ENCODE measurements at regions not wholly inside any gene's neighbourhood (a gene's known extent, or its start where the extent isn't known, plus 50 kb on each side); places are given as distances from the start of the nearest gene placed in this dataset.

GRCh38 chr4:187289371-187289770 is 565.7 kb upstream of the FAT1 start:
- no peak for TF ChIP-seq CTCF (IDR thresholded peaks at IDR 0.05; ENCODE audit: extremely low read depth, insufficient read depth, missing control alignments)
- no peak for DNase-seq (ENCODE audit: low spot score)
- in situ Hi-C loops (cut with MboI; ENCODE audit: low pct_unique_long_range_greater_than_20kb, low sequenced_read_pairs, unreplicated experiment), result no loop called here

GRCh38 chr4:187294861-187295260 is 571.2 kb upstream of the FAT1 start:
- TF ChIP-seq CTCF (IDR thresholded peaks at IDR 0.05; ENCODE audit: extremely low read depth, insufficient read depth, missing control alignments), result no peak
- no peak for DNase-seq (ENCODE audit: low spot score)
- in situ Hi-C loops (cut with MboI; ENCODE audit: low pct_unique_long_range_greater_than_20kb, low sequenced_read_pairs, unreplicated experiment), result no loop called here

- in situ Hi-C loops (cut with MboI; ENCODE audit: low pct_unique_long_range_greater_than_20kb, low sequenced_read_pairs, unreplicated experiment), result no loop called here
- no peak for DNase-seq (ENCODE audit: low spot score)
- TF ChIP-seq CTCF (IDR thresholded peaks at IDR 0.05; ENCODE audit: extremely low read depth, insufficient read depth, missing control alignments), result no peak
Measured at GRCh38 chr4:187301923-187302322, 578.3 kb upstream of the FAT1 start.

- in situ Hi-C loops (cut with MboI; ENCODE audit: low pct_unique_long_range_greater_than_20kb, low sequenced_read_pairs, unreplicated experiment), result no loop called here
- no peak for DNase-seq (ENCODE audit: low spot score)
- TF ChIP-seq CTCF (IDR thresholded peaks at IDR 0.05; ENCODE audit: extremely low read depth, insufficient read depth, missing control alignments), result no peak
Measured at GRCh38 chr4:187302457-187303150, 578.9 kb upstream of the FAT1 start.

- in situ Hi-C loops (cut with MboI; ENCODE audit: low pct_unique_long_range_greater_than_20kb, low sequenced_read_pairs, unreplicated experiment), result no loop called here
Measured at GRCh38 chr4:187304133-187304532, 580.5 kb upstream of the FAT1 start.

GRCh38 chr4:187307131-187307530 is 583.5 kb upstream of the FAT1 start:
- TF ChIP-seq CTCF (IDR thresholded peaks at IDR 0.05; ENCODE audit: extremely low read depth, insufficient read depth, missing control alignments), result no peak
- in situ Hi-C loops (cut with MboI; ENCODE audit: low pct_unique_long_range_greater_than_20kb, low sequenced_read_pairs, unreplicated experiment), result no loop called here

More at GRCh38 chr4:187304133-187304532, 580.5 kb upstream of the FAT1 start:
- no peak for DNase-seq (ENCODE audit: low spot score)
- no peak for TF ChIP-seq CTCF (IDR thresholded peaks at IDR 0.05; ENCODE audit: extremely low read depth, insufficient read depth, missing control alignments)

More at GRCh38 chr4:187307131-187307530, 583.5 kb upstream of the FAT1 start:
- DNase-seq (ENCODE audit: low spot score), result no peak

Measured in GM13977 (cell line).